ENCODE measurements at regions not wholly inside any gene's neighbourhood (a gene's known extent, or its start where the extent isn't known, plus 50 kb on each side); places are given as distances from the start of the nearest gene placed in this dataset.

- Mint-ChIP-seq H3K9me3 (ENCODE audit: low read depth, unreplicated experiment) (no peaks in the 10 kb centered on the region), H3K4me3 (ENCODE audit: low read depth, unreplicated experiment) (no peak overlapping the region), H3K36me3 (ENCODE audit: insufficient read depth, unreplicated experiment) (no peaks in the 10 kb centered on the region), H3K27ac (ENCODE audit: unreplicated experiment) (no peak overlapping the region), H3K4me1 (ENCODE audit: low read depth, unreplicated experiment) (no peaks in the 10 kb centered on the region), H3K27me3 (ENCODE audit: unreplicated experiment) (no peaks in the 10 kb centered on the region)
- intact Hi-C loops (cut with micrococcal nuclease; ENCODE audit: unreplicated experiment): no loop called here
- no peak for TF ChIP-seq CTCF (IDR thresholded peaks at IDR 0.05; ENCODE audit: unreplicated experiment)
- no TSS peak for BruUV-seq (replicated peaks)
- no peak for DNase-seq
- CTCF ChIA-PET: no interaction called here
Observed at GRCh38 chr18:44067186-44067585, 613.5 kb upstream of the SETBP1 start.

- no TSS peak for BruUV-seq (replicated peaks)
- Mint-ChIP-seq H3K27me3 (ENCODE audit: unreplicated experiment) (no peaks in the 10 kb centered on the region), H3K4me1 (ENCODE audit: low read depth, unreplicated experiment) (peaks cover 17% of the 10 kb centered on the region), H3K27ac (ENCODE audit: unreplicated experiment) (no peak overlapping the region), H3K9me3 (ENCODE audit: low read depth, unreplicated experiment) (peaks cover 2% of the 10 kb centered on the region), H3K36me3 (ENCODE audit: insufficient read depth, unreplicated experiment) (peaks cover 5% of the 10 kb centered on the region), H3K4me3 (ENCODE audit: low read depth, unreplicated experiment) (no peak overlapping the region)
- CTCF ChIA-PET: no interaction called here
- no peak for TF ChIP-seq CTCF (IDR thresholded peaks at IDR 0.05; ENCODE audit: unreplicated experiment)
- no peak for DNase-seq
- intact Hi-C loops (cut with micrococcal nuclease; ENCODE audit: unreplicated experiment): loop anchor here (5.0 kb wide), 1 partner anchor 113 kb away; no protein-coding TSS in a partner anchor
Observed at GRCh38 chr18:44075038-44075437, 605.6 kb upstream of the SETBP1 start.

- Mint-ChIP-seq H3K4me1 (ENCODE audit: low read depth, unreplicated experiment) (peaks cover 39% of the 10 kb centered on the region), H3K27me3 (ENCODE audit: unreplicated experiment) (no peaks in the 10 kb centered on the region), H3K27ac (ENCODE audit: unreplicated experiment) (peak overlapping the region; percentile 87), H3K9me3 (ENCODE audit: low read depth, unreplicated experiment) (peaks cover 7% of the 10 kb centered on the region), H3K4me3 (ENCODE audit: low read depth, unreplicated experiment) (peak overlapping the region; percentile 39), H3K36me3 (ENCODE audit: insufficient read depth, unreplicated experiment) (peaks cover 5% of the 10 kb centered on the region)
- CTCF ChIA-PET: interaction anchor here (0.6 to 1.3 kb wide), 3 partner anchors 38 to 418 kb away, joined by 3 to 5 read pairs (median 3); no protein-coding TSS in a partner anchor
- BruUV-seq (replicated peaks): no TSS peak
- intact Hi-C loops (cut with micrococcal nuclease; ENCODE audit: unreplicated experiment): loop anchor here (2.0 to 5.0 kb wide), 3 partner anchors 47 to 117 kb away; no protein-coding TSS in a partner anchor
- TF ChIP-seq CTCF (IDR thresholded peaks at IDR 0.05; ENCODE audit: unreplicated experiment): no peak
- DNase-seq: peak; percentile 35
Observed at GRCh38 chr18:44079606-44080005, 601.1 kb upstream of the SETBP1 start.

GRCh38 chr18:44080054-44080453, 600.6 kb upstream of the SETBP1 start:
- BruUV-seq (replicated peaks): no TSS peak
- intact Hi-C loops (cut with micrococcal nuclease; ENCODE audit: unreplicated experiment): loop anchor here (5.0 kb wide), 1 partner anchor 47 kb away; no protein-coding TSS in a partner anchor
- H3K27me3 Mint-ChIP-seq (ENCODE audit: unreplicated experiment): no peaks in the 10 kb centered on the region
- H3K4me3 Mint-ChIP-seq (ENCODE audit: low read depth, unreplicated experiment): no peak overlapping the region
- peak overlapping the region; percentile 87 for H3K27ac Mint-ChIP-seq (ENCODE audit: unreplicated experiment)
- peaks cover 7% of the 10 kb centered on the region for H3K9me3 Mint-ChIP-seq (ENCODE audit: low read depth, unreplicated experiment)
- CTCF ChIA-PET: interaction anchor here (0.6 to 1.3 kb wide), 3 partner anchors 39 to 419 kb away, joined by 3 to 5 read pairs (median 3); no protein-coding TSS in a partner anchor
- H3K36me3 Mint-ChIP-seq (ENCODE audit: insufficient read depth, unreplicated experiment): peaks cover 5% of the 10 kb centered on the region
- TF ChIP-seq CTCF (IDR thresholded peaks at IDR 0.05; ENCODE audit: unreplicated experiment): no peak
- no peak for DNase-seq
- H3K4me1 Mint-ChIP-seq (ENCODE audit: low read depth, unreplicated experiment): peaks cover 37% of the 10 kb centered on the region
